Bronchial epithelial cell (primary cell): ENCODE measurements at regions not wholly inside any gene's neighbourhood (a gene's known extent, or its start where the extent isn't known, plus 50 kb on each side); places are given as distances from the start of the nearest gene placed in this dataset.

ENCODE experiments used
- DNase-seq: peaks from one replicate; pipeline ENCODE4 v3.0.0-alpha.2; 2010; ENCODE audit warnings: low read depth
- FAIRE-seq: peaks from 2 replicates; lab custom pipeline; 2011; peaks lifted over from hg19 to GRCh38; lab: Jason Lieb, UNC
- H3K27me3 ChIP-seq: 2 replicates; pipeline ENCODE4 v1.5.1; 2011; ENCODE audit warnings: low read length; ENCODE audit not compliant: control insufficient read depth, insufficient read depth
- H3K36me3 ChIP-seq: 2 replicates; pipeline ENCODE4 v1.5.1; 2011; ENCODE audit warnings: low read length; ENCODE audit not compliant: control insufficient read depth, insufficient read depth
- H3K4me3 ChIP-seq: 2 replicates; pipeline ENCODE4 v1.5.1; 2011; ENCODE audit warnings: mild to moderate bottlenecking, low read depth, low read length, control low read depth
- CTCF ChIP-seq: IDR thresholded peaks from 2 replicates; pipeline ENCODE4 v1.5.1; 2011; ENCODE audit warnings: mild to moderate bottlenecking, moderate library complexity, low read length, control low read depth, inconsistent platforms; ENCODE audit not compliant: insufficient read depth, severe bottlenecking

- Histone ChIP-seq H3K27me3 (no peaks in the 10 kb centered on the region), H3K4me3 (no peak overlapping the region), H3K36me3 (no peaks in the 10 kb centered on the region)
- FAIRE-seq, result no peak
- DNase-seq, result no peak
- no peak for TF ChIP-seq CTCF
These were observed 64.1 kb upstream of the SPHKAP start for GRCh38 chr2:228245601-228246000.

GRCh38 chr2:228242591-228242990 lies 61.1 kb upstream of the SPHKAP start:
- DNase-seq (no peak), FAIRE-seq (no peak)
- no peak for TF ChIP-seq CTCF
- no peaks in the 10 kb centered on the region for H3K36me3 ChIP-seq
- H3K27me3 ChIP-seq, result no peaks in the 10 kb centered on the region
- H3K4me3 ChIP-seq, result no peak overlapping the region

GRCh38 chr2:228239907-228240561 lies 58.5 kb upstream of the SPHKAP start:
- no peak for FAIRE-seq
- no peak for TF ChIP-seq CTCF
- H3K27me3 ChIP-seq, result no peaks in the 10 kb centered on the region
- H3K4me3 ChIP-seq, result no peak overlapping the region
- no peak for DNase-seq
- H3K36me3 ChIP-seq, result no peaks in the 10 kb centered on the region

GRCh38 chr2:228239207-228239906 lies 57.9 kb upstream of the SPHKAP start:
- no peak for FAIRE-seq
- Histone ChIP-seq H3K27me3 (no peaks in the 10 kb centered on the region), H3K4me3 (no peak overlapping the region), H3K36me3 (no peaks in the 10 kb centered on the region)
- no peak for TF ChIP-seq CTCF
- DNase-seq, result no peak
